ENCODE measurements at regions not wholly inside any gene's neighbourhood (a gene's known extent, or its start where the extent isn't known, plus 50 kb on each side); places are given as distances from the start of the nearest gene placed in this dataset.

GRCh38 chr17:15117239-15117638 lies 147.9 kb downstream of the PMP22 start:
- DNase-seq (ENCODE audit: low spot score), result no peak
- no peak for TF ChIP-seq CTCF (IDR thresholded peaks at IDR 0.05)
- no peak for ATAC-seq (ENCODE audit: low FRiP score)

- DNase-seq (ENCODE audit: low spot score) (no peak), ATAC-seq (ENCODE audit: low FRiP score) (no peak)
- no peak for TF ChIP-seq CTCF (IDR thresholded peaks at IDR 0.05)
Observed at GRCh38 chr17:15112846-15113617, 152.1 kb downstream of the PMP22 start.

- ATAC-seq (ENCODE audit: low FRiP score) (no peak), DNase-seq (ENCODE audit: low spot score) (no peak)
- TF ChIP-seq CTCF (IDR thresholded peaks at IDR 0.05), result no peak
Observed at GRCh38 chr17:15109608-15110007, 155.5 kb downstream of the PMP22 start.

GRCh38 chr17:15108992-15109391 lies 156.1 kb downstream of the PMP22 start:
- DNase-seq (ENCODE audit: low spot score) (no peak), ATAC-seq (ENCODE audit: low FRiP score) (no peak)
- TF ChIP-seq CTCF (IDR thresholded peaks at IDR 0.05), result no peak

GRCh38 chr17:15106540-15106939 lies 158.6 kb downstream of the PMP22 start:
- ATAC-seq (ENCODE audit: low FRiP score) (no peak), DNase-seq (ENCODE audit: low spot score) (no peak)
- TF ChIP-seq CTCF (IDR thresholded peaks at IDR 0.05), result no peak

GRCh38 chr17:15103785-15104184 lies 161.3 kb downstream of the PMP22 start:
- TF ChIP-seq CTCF (IDR thresholded peaks at IDR 0.05), result no peak
- no peak for ATAC-seq (ENCODE audit: low FRiP score)

GRCh38 chr17:15101175-15101574 lies 164.0 kb downstream of the PMP22 start:
- DNase-seq (ENCODE audit: low spot score), result no peak
- no peak for ATAC-seq (ENCODE audit: low FRiP score)
- no peak for TF ChIP-seq CTCF (IDR thresholded peaks at IDR 0.05)

More at GRCh38 chr17:15103785-15104184, 161.3 kb downstream of the PMP22 start:
- DNase-seq (ENCODE audit: low spot score), result no peak

Measured in omental fat pad (tissue), 3 donors.